ENCODE measurements at regions not wholly inside any gene's neighbourhood (a gene's known extent, or its start where the extent isn't known, plus 50 kb on each side); places are given as distances from the start of the nearest gene placed in this dataset.

- Histone ChIP-seq H3K4me1 (no peaks in the 10 kb centered on the region), H3K27ac (no peak overlapping the region), H3K36me3 (no peaks in the 10 kb centered on the region), H3K9me3 (peaks cover 8% of the 10 kb centered on the region), H3K27me3 (no peaks in the 10 kb centered on the region), H3K4me3 (no peak overlapping the region)
- WGBS, result 82% methylated on average over 4 of the region's 5 CpGs
- no peak for DNase-seq (ENCODE audit: low spot score in 2 of 2)
- TF ChIP-seq POLR2A (IDR thresholded peaks at IDR 0.05) (no peak), EP300 (IDR thresholded peaks at IDR 0.05) (no peak)
These were observed 130.7 kb downstream of the ASB1 start for GRCh38 chr2:238557431-238557830.

- Histone ChIP-seq H3K36me3 (no peaks in the 10 kb centered on the region), H3K4me1 (no peaks in the 10 kb centered on the region), H3K9me3 (peaks cover 8% of the 10 kb centered on the region), H3K4me3 (no peak overlapping the region), H3K27ac (no peak overlapping the region), H3K27me3 (no peaks in the 10 kb centered on the region)
- no peak for DNase-seq (ENCODE audit: low spot score in 2 of 2)
- WGBS, result 75% methylated on average over 10 of the region's 11 CpGs
- TF ChIP-seq POLR2AphosphoS5 (IDR thresholded peaks at IDR 0.05) (no peak), POLR2A (IDR thresholded peaks at IDR 0.05) (no peak), EP300 (IDR thresholded peaks at IDR 0.05) (no peak), CTCF (IDR thresholded peaks at IDR 0.05) (no peak)
These were observed 131.2 kb downstream of the ASB1 start for GRCh38 chr2:238557936-238558335.

- Histone ChIP-seq H3K36me3 (no peaks in the 10 kb centered on the region), H3K27me3 (no peaks in the 10 kb centered on the region), H3K4me3 (no peak overlapping the region), H3K9me3 (peaks cover 3% of the 10 kb centered on the region), H3K4me1 (no peaks in the 10 kb centered on the region), H3K27ac (no peak overlapping the region)
- TF ChIP-seq CTCF (IDR thresholded peaks at IDR 0.05) (no peak), POLR2A (IDR thresholded peaks at IDR 0.05) (no peak), EP300 (IDR thresholded peaks at IDR 0.05) (no peak), POLR2AphosphoS5 (IDR thresholded peaks at IDR 0.05) (no peak)
- DNase-seq (ENCODE audit: low spot score in 2 of 2), result no peak
- 97% methylated on average over 19 of the region's 19 CpGs for WGBS
These were observed 131.9 kb downstream of the ASB1 start for GRCh38 chr2:238558456-238559099.

GRCh38 chr2:238560234-238560633 lies 133.5 kb downstream of the ASB1 start:
- TF ChIP-seq POLR2A (IDR thresholded peaks at IDR 0.05) (no peak), POLR2AphosphoS5 (IDR thresholded peaks at IDR 0.05) (no peak), EP300 (IDR thresholded peaks at IDR 0.05) (no peak), CTCF (IDR thresholded peaks at IDR 0.05) (no peak)
- Histone ChIP-seq H3K9me3 (no peaks in the 10 kb centered on the region), H3K27me3 (peaks cover 3% of the 10 kb centered on the region), H3K27ac (no peak overlapping the region), H3K36me3 (no peaks in the 10 kb centered on the region), H3K4me3 (no peak overlapping the region), H3K4me1 (no peaks in the 10 kb centered on the region)
- WGBS, result 85% methylated on average over 9 of the region's 11 CpGs
- DNase-seq (ENCODE audit: low spot score in 2 of 2), result no peak

- H3K4me3 ChIP-seq, result no peak overlapping the region
- no peak overlapping the region for H3K27ac ChIP-seq
- no peak for DNase-seq (ENCODE audit: low spot score in 2 of 2)
- peaks cover 3% of the 10 kb centered on the region for H3K27me3 ChIP-seq
- WGBS, result 84% methylated on average over 6 of the region's 6 CpGs
- H3K9me3 ChIP-seq, result no peaks in the 10 kb centered on the region
- no peaks in the 10 kb centered on the region for H3K4me1 ChIP-seq
- no peaks in the 10 kb centered on the region for H3K36me3 ChIP-seq
- TF ChIP-seq CTCF (IDR thresholded peaks at IDR 0.05) (no peak), EP300 (IDR thresholded peaks at IDR 0.05) (no peak)
These were observed 134.5 kb downstream of the ASB1 start for GRCh38 chr2:238561230-238561629.

GRCh38 chr2:238562446-238562845 lies 135.7 kb downstream of the ASB1 start:
- H3K36me3 ChIP-seq, result no peaks in the 10 kb centered on the region
- TF ChIP-seq POLR2A (IDR thresholded peaks at IDR 0.05) (no peak), CTCF (IDR thresholded peaks at IDR 0.05) (no peak)
- no peaks in the 10 kb centered on the region for H3K4me1 ChIP-seq
- no peak for DNase-seq (ENCODE audit: low spot score in 2 of 2)
- H3K9me3 ChIP-seq, result no peaks in the 10 kb centered on the region
- H3K27me3 ChIP-seq, result peaks cover 3% of the 10 kb centered on the region
- H3K27ac ChIP-seq, result no peak overlapping the region
- 74% methylated on average over 8 of the region's 8 CpGs for WGBS
- H3K4me3 ChIP-seq, result no peak overlapping the region

Measured in suprapubic skin (tissue), 4 donors.